Fibroblast of pulmonary artery (primary cell): ENCODE measurements at regions not wholly inside any gene's neighbourhood (a gene's known extent, or its start where the extent isn't known, plus 50 kb on each side); places are given as distances from the start of the nearest gene placed in this dataset.

ENCODE experiments used
- DNase-seq: peaks from one replicate; pipeline ENCODE4 v3.0.0-alpha.2; 2010; ENCODE audit warnings: low read depth
- H3K4me3 ChIP-seq: replicated peaks from 2 replicates; pipeline ENCODE4 v1.5.1; 2011; ENCODE audit warnings: low read depth, mild to moderate bottlenecking, control low read depth, low read length, moderate library complexity
- CTCF ChIP-seq: IDR thresholded peaks from 2 replicates; pipeline ENCODE4 v1.5.1; 2011; ENCODE audit warnings: mild to moderate bottlenecking, control low read depth, low read length, inconsistent platforms; ENCODE audit errors: missing control alignments

GRCh38 chr14:22400655-22401259, 188.3 kb downstream of the DAD1 start:
- DNase-seq = no peak
- no peak overlapping the region for H3K4me3 ChIP-seq
- no peak for TF ChIP-seq CTCF

GRCh38 chr14:22399776-22400175, 189.2 kb downstream of the DAD1 start:
- no peak overlapping the region for H3K4me3 ChIP-seq
- DNase-seq = no peak
- TF ChIP-seq CTCF = no peak

GRCh38 chr14:22397221-22397737, 191.7 kb downstream of the DAD1 start:
- no peak overlapping the region for H3K4me3 ChIP-seq
- no peak for DNase-seq
- TF ChIP-seq CTCF = no peak

- TF ChIP-seq CTCF = no peak
- no peak overlapping the region for H3K4me3 ChIP-seq
- DNase-seq = no peak
These were observed 193.2 kb downstream of the DAD1 start for GRCh38 chr14:22395803-22396202.

GRCh38 chr14:22394616-22395015, 194.4 kb downstream of the DAD1 start:
- no peak for DNase-seq
- TF ChIP-seq CTCF = no peak
- no peak overlapping the region for H3K4me3 ChIP-seq

GRCh38 chr14:22393796-22394195, 195.2 kb downstream of the DAD1 start:
- no peak for TF ChIP-seq CTCF
- no peak overlapping the region for H3K4me3 ChIP-seq
- no peak for DNase-seq
